ENCODE measurements at regions not wholly inside any gene's neighbourhood (a gene's known extent, or its start where the extent isn't known, plus 50 kb on each side); places are given as distances from the start of the nearest gene placed in this dataset.

DNA sequence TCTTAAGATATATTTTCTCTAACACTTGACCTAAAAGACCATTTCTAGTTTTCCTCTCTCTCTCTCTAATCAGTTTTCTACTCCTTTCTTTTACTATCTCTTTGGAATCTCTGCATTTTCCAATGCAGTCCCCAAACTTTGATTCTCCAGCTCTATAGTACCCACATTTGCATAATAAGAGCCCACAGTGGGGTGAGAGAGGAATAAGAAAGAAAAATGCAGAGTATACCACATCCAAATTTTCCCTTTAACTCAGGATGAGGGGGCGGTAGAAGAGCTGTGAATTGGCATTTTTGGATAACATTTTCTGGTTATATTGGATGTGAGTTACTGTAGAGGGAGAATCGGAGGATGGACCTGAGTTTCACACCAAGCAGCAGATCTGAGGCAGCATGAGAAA is 74.4 kb upstream of the SOD3 start:
- TF ChIP-seq CTCF (IDR thresholded peaks at IDR 0.05 in 8 of 11, conservative IDR thresholded peaks at IDR 0.05 in 3 of 11) (no peak), POLR2A (IDR thresholded peaks at IDR 0.05) (no peak)
